ENCODE measurements at regions not wholly inside any gene's neighbourhood (a gene's known extent, or its start where the extent isn't known, plus 50 kb on each side); places are given as distances from the start of the nearest gene placed in this dataset.

DNA sequence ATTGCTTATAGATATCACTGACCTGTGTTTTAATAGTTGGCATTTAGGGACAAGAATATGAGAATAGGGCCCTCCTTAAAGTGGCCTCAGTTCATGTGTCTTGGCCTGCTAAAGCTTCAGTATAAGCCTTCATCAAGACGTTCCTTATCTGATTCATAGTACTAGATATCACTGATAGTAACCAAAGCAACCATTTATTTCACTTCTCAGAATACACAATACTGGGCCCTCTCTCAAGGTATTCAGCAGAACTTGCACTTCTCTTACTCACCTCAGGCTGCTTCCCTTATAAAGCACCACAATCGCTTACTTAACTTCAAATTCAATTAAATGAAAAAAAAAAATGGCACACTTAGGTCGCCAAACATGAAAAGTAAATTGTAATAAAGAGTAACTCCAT lies 259.4 kb upstream of the PCDH7 start:
- TF ChIP-seq POLR2AphosphoS5 (IDR thresholded peaks at IDR 0.05) (no peak), POLR2A (IDR thresholded peaks at IDR 0.05) (no peak), EP300 (IDR thresholded peaks at IDR 0.05) (no peak)
- TF ChIP-seq, protein P1, sequence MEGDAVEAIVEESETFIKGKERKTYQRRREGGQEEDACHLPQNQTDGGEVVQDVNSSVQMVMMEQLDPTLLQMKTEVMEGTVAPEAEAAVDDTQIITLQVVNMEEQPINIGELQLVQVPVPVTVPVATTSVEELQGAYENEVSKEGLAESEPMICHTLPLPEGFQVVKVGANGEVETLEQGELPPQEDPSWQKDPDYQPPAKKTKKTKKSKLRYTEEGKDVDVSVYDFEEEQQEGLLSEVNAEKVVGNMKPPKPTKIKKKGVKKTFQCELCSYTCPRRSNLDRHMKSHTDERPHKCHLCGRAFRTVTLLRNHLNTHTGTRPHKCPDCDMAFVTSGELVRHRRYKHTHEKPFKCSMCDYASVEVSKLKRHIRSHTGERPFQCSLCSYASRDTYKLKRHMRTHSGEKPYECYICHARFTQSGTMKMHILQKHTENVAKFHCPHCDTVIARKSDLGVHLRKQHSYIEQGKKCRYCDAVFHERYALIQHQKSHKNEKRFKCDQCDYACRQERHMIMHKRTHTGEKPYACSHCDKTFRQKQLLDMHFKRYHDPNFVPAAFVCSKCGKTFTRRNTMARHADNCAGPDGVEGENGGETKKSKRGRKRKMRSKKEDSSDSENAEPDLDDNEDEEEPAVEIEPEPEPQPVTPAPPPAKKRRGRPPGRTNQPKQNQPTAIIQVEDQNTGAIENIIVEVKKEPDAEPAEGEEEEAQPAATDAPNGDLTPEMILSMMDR (IDR thresholded peaks at IDR 0.05): no peak
- no peak for DNase-seq
- 21 to 55% (median 45%) methylated on average over 3 of the region's 3 CpGs for WGBS, 5 donors

DNA sequence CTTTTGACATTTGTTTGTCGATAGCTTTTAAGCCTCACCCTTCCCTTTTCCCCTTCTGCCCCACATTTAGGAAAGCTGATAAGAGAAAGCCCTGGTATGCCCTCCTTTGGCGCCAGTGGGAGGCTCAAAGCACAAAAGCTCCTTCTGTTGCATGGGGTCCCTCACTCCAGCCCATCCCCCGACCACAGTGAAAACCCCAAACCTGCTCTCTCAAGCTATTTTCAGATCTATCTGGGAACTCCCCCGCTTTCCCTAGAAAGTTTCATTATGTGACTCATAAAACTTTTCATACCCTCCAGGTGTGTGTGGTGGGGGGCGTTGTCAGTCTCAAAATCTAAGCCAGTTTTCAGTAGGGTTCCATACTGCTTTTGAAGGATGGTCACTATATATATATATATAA lies 259.0 kb upstream of the PCDH7 start:
- TF ChIP-seq EP300 (IDR thresholded peaks at IDR 0.05) (no peak), POLR2A (IDR thresholded peaks at IDR 0.05) (no peak), POLR2AphosphoS5 (IDR thresholded peaks at IDR 0.05) (no peak)
- TF ChIP-seq, protein P1 (IDR thresholded peaks at IDR 0.05): no peak
- intact Hi-C loops (cut with DNase I; ENCODE audit: low total_unique reads): no loop called here
- Histone ChIP-seq H3K36me3 (no peaks in the 10 kb centered on the region), H3K27ac (no peak overlapping the region), H3K27me3 (no peaks in the 10 kb centered on the region), H3K4me3 (no peak overlapping the region), H3K4me1 (no peaks in the 10 kb centered on the region), H3K9me3 (no peaks in the 10 kb centered on the region)
- no peak for DNase-seq
- 49 to 65% (median 57%) methylated on average over 5 of the region's 5 CpGs for WGBS, 5 donors

More for the DNA sequence above, 259.4 kb upstream of the PCDH7 start:
- Histone ChIP-seq H3K27me3 (no peaks in the 10 kb centered on the region), H3K9me3 (no peaks in the 10 kb centered on the region), H3K4me3 (no peak overlapping the region), H3K27ac (no peak overlapping the region), H3K4me1 (no peaks in the 10 kb centered on the region), H3K36me3 (no peaks in the 10 kb centered on the region)
- intact Hi-C loops (cut with DNase I; ENCODE audit: low total_unique reads): no loop called here

DNA sequence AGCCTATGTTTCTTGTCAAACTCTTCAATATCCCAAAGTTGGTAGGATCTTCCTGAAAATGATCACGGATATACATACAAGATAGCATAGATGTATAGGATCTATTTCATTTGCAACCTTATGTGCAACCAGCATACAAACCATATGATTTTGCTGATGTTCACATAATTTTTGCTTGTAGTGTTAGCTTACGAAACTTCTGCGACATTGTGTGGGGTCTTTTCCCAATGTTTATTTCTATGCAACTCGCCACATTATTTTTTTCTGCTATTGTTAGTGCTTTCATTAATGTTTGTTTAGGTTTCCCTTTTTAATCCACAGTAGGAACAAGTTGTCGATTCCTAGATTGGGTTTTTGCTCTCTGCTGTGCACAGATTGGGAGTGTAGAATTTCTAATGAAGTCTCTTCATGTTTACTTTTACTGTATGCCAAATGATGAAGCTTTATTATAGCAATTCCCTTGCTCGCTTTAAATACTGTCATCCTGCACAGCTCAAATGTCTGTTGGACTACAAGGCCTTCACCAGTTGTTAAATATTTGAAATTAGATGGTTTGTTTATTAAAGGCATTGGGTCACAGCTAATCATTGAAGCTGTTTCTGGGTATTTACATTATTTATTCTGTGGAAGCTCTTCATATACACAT lies 257.6 kb upstream of the PCDH7 start:
- no peaks in the 10 kb centered on the region for H3K36me3 ChIP-seq
- H3K27ac ChIP-seq: no peak overlapping the region
- H3K4me1 ChIP-seq: no peaks in the 10 kb centered on the region
- TF ChIP-seq, protein P1 (IDR thresholded peaks at IDR 0.05): no peak
- no peak for TF ChIP-seq EP300 (IDR thresholded peaks at IDR 0.05)
- no peak for TF ChIP-seq POLR2AphosphoS5 (IDR thresholded peaks at IDR 0.05)
- TF ChIP-seq POLR2A (IDR thresholded peaks at IDR 0.05): no peak
- intact Hi-C loops (cut with DNase I; ENCODE audit: low total_unique reads): no loop called here
- no peak for DNase-seq
- no peaks in the 10 kb centered on the region for H3K9me3 ChIP-seq
- no peaks in the 10 kb centered on the region for H3K27me3 ChIP-seq
- 68 to 74% (median 69%) methylated on average over 6 of the region's 6 CpGs for WGBS, 5 donors
- no peak overlapping the region for H3K4me3 ChIP-seq

DNA sequence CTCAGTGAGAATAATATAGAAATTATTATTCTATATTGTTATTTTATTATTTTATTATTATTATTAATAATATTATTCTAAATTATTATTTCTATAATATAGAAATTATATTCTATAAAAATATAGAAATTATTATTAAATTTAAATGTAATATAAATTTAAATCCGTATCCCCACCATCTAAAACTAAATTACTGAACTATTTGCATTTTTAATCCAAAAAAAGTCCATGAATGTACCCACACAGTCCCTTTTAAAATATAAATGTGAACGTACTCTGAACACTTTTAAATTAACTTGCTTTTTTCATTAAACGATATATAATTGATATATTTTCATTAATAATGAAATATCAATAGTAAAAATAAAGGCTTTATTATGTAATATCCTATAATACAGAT lies 248.3 kb upstream of the PCDH7 start:
- Histone ChIP-seq H3K27ac (no peak overlapping the region), H3K9me3 (no peaks in the 10 kb centered on the region), H3K4me1 (no peaks in the 10 kb centered on the region), H3K27me3 (no peaks in the 10 kb centered on the region), H3K36me3 (no peaks in the 10 kb centered on the region), H3K4me3 (no peak overlapping the region)
- no peak for DNase-seq
- intact Hi-C loops (cut with DNase I; ENCODE audit: low total_unique reads): no loop called here
- TF ChIP-seq EP300 (IDR thresholded peaks at IDR 0.05) (no peak), POLR2AphosphoS5 (IDR thresholded peaks at IDR 0.05) (no peak), POLR2A (IDR thresholded peaks at IDR 0.05) (no peak)
- TF ChIP-seq, protein P1 (IDR thresholded peaks at IDR 0.05): no peak
- 72 to 90% (median 81%) methylated on average over 3 of the region's 3 CpGs for WGBS, 5 donors
